OCI-LY1 (cell line): ENCODE measurements at regions not wholly inside any gene's neighbourhood (a gene's known extent, or its start where the extent isn't known, plus 50 kb on each side); places are given as distances from the start of the nearest gene placed in this dataset.

ENCODE experiments used
- CTCF ChIP-seq: fragments of 200-600 bp; sonication (generic), shearing (Covaris generic); IDR thresholded peaks from 2 replicates; pipeline ENCODE4 v1.5.1; 2017; ENCODE audit warnings: mild to moderate bottlenecking, antibody characterized with exemption, low read length, moderate library complexity, mixed read lengths
- EZH2 ChIP-seq: fragments of 200-600 bp; sonication (generic), shearing (Covaris generic); IDR thresholded peaks from 2 replicates; pipeline ENCODE4 v1.8.0; 2017; ENCODE audit warnings: borderline replicate concordance, mixed run types, mild to moderate bottlenecking, antibody characterized with exemption, low read length, moderate library complexity, mixed read lengths

- no peak for TF ChIP-seq CTCF
- TF ChIP-seq EZH2 = no peak
Observed at GRCh38 chr16:8511464-8511863, 78.8 kb downstream of the TMEM114 start.
